HG03457 (cell line): ENCODE measurements at regions not wholly inside any gene's neighbourhood (a gene's known extent, or its start where the extent isn't known, plus 50 kb on each side); places are given as distances from the start of the nearest gene placed in this dataset.

Experiments used
- ATAC-seq: cut with Tn5 transposase; IDR thresholded peaks from one replicate; pipeline ENCODE4 v1.9.1; 2021; ENCODE audit warnings: moderate number of reproducible peaks; ENCODE audit not compliant: unreplicated experiment

- ATAC-seq, result no peak
These were observed 386.6 kb upstream of the THBS1 start for GRCh38 chr15:39194106-39194830.

- ATAC-seq, result no peak
These were observed 384.9 kb upstream of the THBS1 start for GRCh38 chr15:39195961-39196486.

- no peak for ATAC-seq
These were observed 382.6 kb upstream of the THBS1 start for GRCh38 chr15:39198044-39199000.

- ATAC-seq, result no peak
These were observed 381.8 kb upstream of the THBS1 start for GRCh38 chr15:39199076-39199475.

- ATAC-seq, result no peak
These were observed 380.3 kb upstream of the THBS1 start for GRCh38 chr15:39200586-39200985.

- ATAC-seq, result no peak
These were observed 378.2 kb upstream of the THBS1 start for GRCh38 chr15:39202641-39203040.

- no peak for ATAC-seq
These were observed 376.8 kb upstream of the THBS1 start for GRCh38 chr15:39204031-39204430.

- ATAC-seq, result no peak
These were observed 375.8 kb upstream of the THBS1 start for GRCh38 chr15:39205081-39205480.

- ATAC-seq, result no peak
These were observed 375.1 kb upstream of the THBS1 start for GRCh38 chr15:39205506-39206371.

GRCh38 chr15:39207532-39208115, 373.3 kb upstream of the THBS1 start:
- no peak for ATAC-seq

GRCh38 chr15:39208187-39208586, 372.7 kb upstream of the THBS1 start:
- ATAC-seq, result no peak

GRCh38 chr15:39209548-39210211, 371.2 kb upstream of the THBS1 start:
- no peak for ATAC-seq

GRCh38 chr15:39211108-39211979, 369.5 kb upstream of the THBS1 start:
- no peak for ATAC-seq

- no peak for ATAC-seq
These were observed 367.5 kb upstream of the THBS1 start for GRCh38 chr15:39213385-39213840.

GRCh38 chr15:39215015-39215414, 365.9 kb upstream of the THBS1 start:
- no peak for ATAC-seq

- no peak for ATAC-seq
These were observed 364.1 kb upstream of the THBS1 start for GRCh38 chr15:39216816-39217215.

GRCh38 chr15:39219608-39220007, 361.3 kb upstream of the THBS1 start:
- ATAC-seq, result no peak

- ATAC-seq, result no peak
These were observed 354.5 kb upstream of the THBS1 start for GRCh38 chr15:39226169-39226937.
